ENCODE measurements at regions not wholly inside any gene's neighbourhood (a gene's known extent, or its start where the extent isn't known, plus 50 kb on each side); places are given as distances from the start of the nearest gene placed in this dataset.

DNA sequence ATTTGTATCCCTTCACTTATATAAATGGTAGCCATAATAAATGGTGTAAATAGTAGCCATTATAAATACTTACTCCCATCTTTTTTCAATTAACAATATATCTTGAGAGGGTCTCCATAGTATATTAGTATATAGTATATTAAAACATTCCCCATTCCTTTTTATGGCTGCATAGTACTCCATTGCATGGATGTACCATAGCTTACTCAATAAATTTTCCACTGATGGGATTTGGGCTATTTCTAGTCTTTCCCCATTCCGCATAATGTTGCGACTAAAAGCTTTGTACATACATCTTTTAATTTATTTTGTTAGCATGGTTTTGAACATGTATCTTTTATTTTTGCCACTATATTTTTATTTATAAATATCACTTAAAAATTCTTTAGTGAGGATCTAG is 366.3 kb downstream of the IL20RB start:
- Histone ChIP-seq H3K4me2 (no peak overlapping the region), H3K36me3 (replicated peaks in 1 of 2; ENCODE audit: control insufficient read depth in 1 of 2, insufficient read depth in 2 of 2, low read length in 1 of 2) (no peaks in the 10 kb centered on the region), H3F3A (replicated peaks; ENCODE audit: insufficient read depth) (no peaks in the 10 kb centered on the region), H2AFZ (ENCODE audit: low read depth) (no peak overlapping the region), H3K27ac (ENCODE audit: low read depth in 2 of 2, low read length in 1 of 2) (no peak overlapping the region), H3K9me3 (no peaks in the 10 kb centered on the region), H3K4me3 (ENCODE audit: low read depth in 2 of 2, low read length in 1 of 2) (no peak overlapping the region), H3K9ac (no peak overlapping the region), H4K20me1 (ENCODE audit: insufficient read depth) (no peaks in the 10 kb centered on the region), H3K9me2 (no peaks in the 10 kb centered on the region), H3K27me3 (ENCODE audit: insufficient read depth) (no peaks in the 10 kb centered on the region), H3K4me1 (ENCODE audit: control insufficient read depth in 1 of 2, insufficient read depth in 2 of 2, low read depth in 1 of 2, low read length in 1 of 2) (no peaks in the 10 kb centered on the region), H3K79me2 (ENCODE audit: insufficient read depth) (no peaks in the 10 kb centered on the region)
- no peak for DNase-seq
- ChIA-PET POLR2A (interaction anchor here (0.6 kb wide), 1 partner anchor 17 kb away, joined by 3 read pairs; no protein-coding TSS in a partner anchor), CTCF (no interaction called here)
- TF ChIP-seq TEAD4 (IDR thresholded peaks at IDR 0.05; ENCODE audit: borderline replicate concordance, insufficient read depth) (no peak), JUND (IDR thresholded peaks at IDR 0.05) (no peak), EZH2phosphoT487 (IDR thresholded peaks at IDR 0.05; ENCODE audit: borderline replicate concordance, low read depth) (no peak), GABPA (IDR thresholded peaks at IDR 0.05; ENCODE audit: low read depth) (no peak), ELF1 (IDR thresholded peaks at IDR 0.05) (no peak), SIN3A (IDR thresholded peaks at IDR 0.05; ENCODE audit: borderline replicate concordance, low read depth, low read length) (no peak), FOXM1 (IDR thresholded peaks at IDR 0.05; ENCODE audit: low read depth) (no peak), CHD2 (IDR thresholded peaks at IDR 0.05; ENCODE audit: low read length, partially characterized antibody) (no peak), RXRA (IDR thresholded peaks at IDR 0.05; ENCODE audit: borderline replicate concordance, low read depth) (no peak)
- TF ChIP-seq, protein P1, sequence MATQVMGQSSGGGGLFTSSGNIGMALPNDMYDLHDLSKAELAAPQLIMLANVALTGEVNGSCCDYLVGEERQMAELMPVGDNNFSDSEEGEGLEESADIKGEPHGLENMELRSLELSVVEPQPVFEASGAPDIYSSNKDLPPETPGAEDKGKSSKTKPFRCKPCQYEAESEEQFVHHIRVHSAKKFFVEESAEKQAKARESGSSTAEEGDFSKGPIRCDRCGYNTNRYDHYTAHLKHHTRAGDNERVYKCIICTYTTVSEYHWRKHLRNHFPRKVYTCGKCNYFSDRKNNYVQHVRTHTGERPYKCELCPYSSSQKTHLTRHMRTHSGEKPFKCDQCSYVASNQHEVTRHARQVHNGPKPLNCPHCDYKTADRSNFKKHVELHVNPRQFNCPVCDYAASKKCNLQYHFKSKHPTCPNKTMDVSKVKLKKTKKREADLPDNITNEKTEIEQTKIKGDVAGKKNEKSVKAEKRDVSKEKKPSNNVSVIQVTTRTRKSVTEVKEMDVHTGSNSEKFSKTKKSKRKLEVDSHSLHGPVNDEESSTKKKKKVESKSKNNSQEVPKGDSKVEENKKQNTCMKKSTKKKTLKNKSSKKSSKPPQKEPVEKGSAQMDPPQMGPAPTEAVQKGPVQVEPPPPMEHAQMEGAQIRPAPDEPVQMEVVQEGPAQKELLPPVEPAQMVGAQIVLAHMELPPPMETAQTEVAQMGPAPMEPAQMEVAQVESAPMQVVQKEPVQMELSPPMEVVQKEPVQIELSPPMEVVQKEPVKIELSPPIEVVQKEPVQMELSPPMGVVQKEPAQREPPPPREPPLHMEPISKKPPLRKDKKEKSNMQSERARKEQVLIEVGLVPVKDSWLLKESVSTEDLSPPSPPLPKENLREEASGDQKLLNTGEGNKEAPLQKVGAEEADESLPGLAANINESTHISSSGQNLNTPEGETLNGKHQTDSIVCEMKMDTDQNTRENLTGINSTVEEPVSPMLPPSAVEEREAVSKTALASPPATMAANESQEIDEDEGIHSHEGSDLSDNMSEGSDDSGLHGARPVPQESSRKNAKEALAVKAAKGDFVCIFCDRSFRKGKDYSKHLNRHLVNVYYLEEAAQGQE (IDR thresholded peaks at IDR 0.05; ENCODE audit: low read depth, low read length): no peak
- WGBS (ENCODE audit: low lambda C conversion rate): 88% methylated on average over 2 of the region's 2 CpGs

DNA sequence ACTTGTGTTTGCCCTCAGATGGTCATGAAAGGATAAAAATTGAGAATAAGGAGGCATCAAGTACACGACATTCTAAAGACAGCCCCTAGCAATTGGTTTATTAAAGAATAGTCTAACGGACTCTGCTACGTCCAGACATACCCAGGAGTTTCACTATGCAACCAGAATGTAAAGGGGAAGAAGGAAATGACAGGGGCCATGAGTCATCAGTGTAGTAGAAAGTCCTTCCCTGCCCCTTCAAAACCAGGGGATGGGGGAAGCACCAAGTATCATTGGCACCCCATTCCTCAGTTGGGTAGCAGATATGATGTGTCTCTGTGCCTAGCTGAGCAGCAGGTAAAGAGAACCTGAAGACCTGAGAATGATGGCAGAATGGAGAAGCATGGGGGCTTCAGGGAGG is 367.4 kb downstream of the IL20RB start:
- Histone ChIP-seq H3F3A (replicated peaks; ENCODE audit: insufficient read depth) (no peaks in the 10 kb centered on the region), H3K27ac (ENCODE audit: low read depth in 2 of 2, low read length in 1 of 2) (no peak overlapping the region), H3K9me2 (no peaks in the 10 kb centered on the region), H3K27me3 (ENCODE audit: insufficient read depth) (no peaks in the 10 kb centered on the region), H3K9me3 (no peaks in the 10 kb centered on the region), H2AFZ (ENCODE audit: low read depth) (no peak overlapping the region), H4K20me1 (ENCODE audit: insufficient read depth) (no peaks in the 10 kb centered on the region), H3K4me3 (ENCODE audit: low read depth in 2 of 2, low read length in 1 of 2) (no peak overlapping the region), H3K4me1 (ENCODE audit: control insufficient read depth in 1 of 2, insufficient read depth in 2 of 2, low read depth in 1 of 2, low read length in 1 of 2) (no peaks in the 10 kb centered on the region), H3K9ac (no peak overlapping the region), H3K36me3 (replicated peaks in 1 of 2; ENCODE audit: control insufficient read depth in 1 of 2, insufficient read depth in 2 of 2, low read length in 1 of 2) (no peaks in the 10 kb centered on the region), H3K4me2 (no peak overlapping the region), H3K79me2 (ENCODE audit: insufficient read depth) (no peaks in the 10 kb centered on the region)
- CTCF ChIA-PET: interaction anchor here (0.9 kb wide), 1 partner anchor 19 kb away, joined by 3 read pairs; no protein-coding TSS in a partner anchor
- no peak for DNase-seq
- POLR2A ChIA-PET: no interaction called here
- 5% methylated on average over 3 of the region's 3 CpGs for WGBS (ENCODE audit: low lambda C conversion rate)
- no peak for TF ChIP-seq TEAD4 (IDR thresholded peaks at IDR 0.05; ENCODE audit: borderline replicate concordance, insufficient read depth)
- TF ChIP-seq YY1 (IDR thresholded peaks at IDR 0.05; ENCODE audit: low read depth): no peak
- TF ChIP-seq FOSL2 (IDR thresholded peaks at IDR 0.05; ENCODE audit: borderline replicate concordance, low read depth): no peak
- no peak for TF ChIP-seq SIN3A (IDR thresholded peaks at IDR 0.05; ENCODE audit: borderline replicate concordance, low read depth, low read length)
- TF ChIP-seq GATA2 (CRISPR knock-in tag; IDR thresholded peaks at IDR 0.05): no peak
- no peak for TF ChIP-seq EZH2phosphoT487 (IDR thresholded peaks at IDR 0.05; ENCODE audit: borderline replicate concordance, low read depth)
- no peak for TF ChIP-seq TAF1 (IDR thresholded peaks at IDR 0.05; ENCODE audit: borderline replicate concordance, low read depth, low read length)
- no peak for TF ChIP-seq GABPA (IDR thresholded peaks at IDR 0.05; ENCODE audit: low read depth)
- TF ChIP-seq, protein P2, sequence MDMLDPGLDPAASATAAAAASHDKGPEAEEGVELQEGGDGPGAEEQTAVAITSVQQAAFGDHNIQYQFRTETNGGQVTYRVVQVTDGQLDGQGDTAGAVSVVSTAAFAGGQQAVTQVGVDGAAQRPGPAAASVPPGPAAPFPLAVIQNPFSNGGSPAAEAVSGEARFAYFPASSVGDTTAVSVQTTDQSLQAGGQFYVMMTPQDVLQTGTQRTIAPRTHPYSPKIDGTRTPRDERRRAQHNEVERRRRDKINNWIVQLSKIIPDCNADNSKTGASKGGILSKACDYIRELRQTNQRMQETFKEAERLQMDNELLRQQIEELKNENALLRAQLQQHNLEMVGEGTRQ (IDR thresholded peaks at IDR 0.05; ENCODE audit: borderline replicate concordance, low read depth, low read length): no peak
- no peak for TF ChIP-seq CHD2 (IDR thresholded peaks at IDR 0.05; ENCODE audit: low read length, partially characterized antibody)
- no peak for TF ChIP-seq NFIC (IDR thresholded peaks at IDR 0.05; ENCODE audit: borderline replicate concordance)
- no peak for TF ChIP-seq JUND (IDR thresholded peaks at IDR 0.05)
- TF ChIP-seq, protein P3, sequence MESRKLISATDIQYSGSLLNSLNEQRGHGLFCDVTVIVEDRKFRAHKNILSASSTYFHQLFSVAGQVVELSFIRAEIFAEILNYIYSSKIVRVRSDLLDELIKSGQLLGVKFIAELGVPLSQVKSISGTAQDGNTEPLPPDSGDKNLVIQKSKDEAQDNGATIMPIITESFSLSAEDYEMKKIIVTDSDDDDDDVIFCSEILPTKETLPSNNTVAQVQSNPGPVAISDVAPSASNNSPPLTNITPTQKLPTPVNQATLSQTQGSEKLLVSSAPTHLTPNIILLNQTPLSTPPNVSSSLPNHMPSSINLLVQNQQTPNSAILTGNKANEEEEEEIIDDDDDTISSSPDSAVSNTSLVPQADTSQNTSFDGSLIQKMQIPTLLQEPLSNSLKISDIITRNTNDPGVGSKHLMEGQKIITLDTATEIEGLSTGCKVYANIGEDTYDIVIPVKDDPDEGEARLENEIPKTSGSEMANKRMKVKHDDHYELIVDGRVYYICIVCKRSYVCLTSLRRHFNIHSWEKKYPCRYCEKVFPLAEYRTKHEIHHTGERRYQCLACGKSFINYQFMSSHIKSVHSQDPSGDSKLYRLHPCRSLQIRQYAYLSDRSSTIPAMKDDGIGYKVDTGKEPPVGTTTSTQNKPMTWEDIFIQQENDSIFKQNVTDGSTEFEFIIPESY (IDR thresholded peaks at IDR 0.05; ENCODE audit: borderline replicate concordance, low read depth): no peak
- TF ChIP-seq SMC3 (IDR thresholded peaks at IDR 0.05; ENCODE audit: low read depth, low read length): no peak
- TF ChIP-seq FOXM1 (IDR thresholded peaks at IDR 0.05; ENCODE audit: low read depth): no peak
- TF ChIP-seq ELF1 (IDR thresholded peaks at IDR 0.05): no peak
- TF ChIP-seq RXRA (IDR thresholded peaks at IDR 0.05; ENCODE audit: borderline replicate concordance, low read depth): no peak
- TF ChIP-seq MEF2A (IDR thresholded peaks at IDR 0.05; ENCODE audit: borderline replicate concordance, low read depth): no peak

All from SK-N-SH (cell line).